HepG2 (cell line): ENCODE measurements at regions not wholly inside any gene's neighbourhood (a gene's known extent, or its start where the extent isn't known, plus 50 kb on each side); places are given as distances from the start of the nearest gene placed in this dataset.

Experiments
- SP5 ChIP-seq: IDR thresholded peaks from 2 replicates; pipeline ENCODE4 v1.6.1; 2016; ENCODE audit warnings: low read depth, borderline replicate concordance
- TEAD3 ChIP-seq: optimal IDR thresholded peaks from 2 replicates; pipeline ENCODE3; 2016; ENCODE audit warnings: borderline replicate concordance
- ZNF331 ChIP-seq: sonication (generic); formaldehyde crosslinking; IDR thresholded peaks from 2 replicates; pipeline ENCODE4 v1.4.0; 2020; ENCODE audit warnings: missing genetic modification reagents
- TF ChIP-seq, protein P1 (sequence below): sonication (generic); formaldehyde crosslinking; IDR thresholded peaks from 2 replicates; pipeline ENCODE4 v1.4.0; 2020; ENCODE audit warnings: missing genetic modification reagents
- TF ChIP-seq, protein P2 (sequence below): IDR thresholded peaks from 2 replicates; pipeline ENCODE4 v1.6.1; 2016; ENCODE audit warnings: low read depth
- TF ChIP-seq, protein P3 (sequence below): sonication (generic); formaldehyde crosslinking; IDR thresholded peaks from 2 replicates; pipeline ENCODE4 v1.5.1; 2020; ENCODE audit warnings: mild to moderate bottlenecking, missing genetic modification reagents, moderate library complexity

DNA sequence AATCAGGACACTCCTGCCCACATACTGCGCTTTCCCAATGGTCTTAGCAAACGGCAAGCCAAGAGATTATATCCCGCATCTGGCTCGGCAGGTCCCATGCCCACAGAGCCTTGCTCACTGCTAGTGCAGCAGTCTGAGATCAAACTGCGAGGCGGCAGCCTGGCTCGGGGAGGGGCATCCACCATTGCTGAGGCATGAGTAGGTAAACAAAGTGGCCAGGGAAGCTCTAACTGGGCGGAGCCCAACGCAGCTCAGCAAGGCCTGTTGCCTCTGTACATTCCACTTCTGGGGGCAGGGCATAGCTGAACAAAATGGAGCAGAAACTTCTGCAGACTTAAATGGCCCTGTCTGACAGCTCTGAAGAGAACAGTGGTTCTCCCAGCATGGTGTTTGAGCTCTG, 77.5 kb downstream of the ELAPOR2 start (continued):
- TF ChIP-seq, protein P1, sequence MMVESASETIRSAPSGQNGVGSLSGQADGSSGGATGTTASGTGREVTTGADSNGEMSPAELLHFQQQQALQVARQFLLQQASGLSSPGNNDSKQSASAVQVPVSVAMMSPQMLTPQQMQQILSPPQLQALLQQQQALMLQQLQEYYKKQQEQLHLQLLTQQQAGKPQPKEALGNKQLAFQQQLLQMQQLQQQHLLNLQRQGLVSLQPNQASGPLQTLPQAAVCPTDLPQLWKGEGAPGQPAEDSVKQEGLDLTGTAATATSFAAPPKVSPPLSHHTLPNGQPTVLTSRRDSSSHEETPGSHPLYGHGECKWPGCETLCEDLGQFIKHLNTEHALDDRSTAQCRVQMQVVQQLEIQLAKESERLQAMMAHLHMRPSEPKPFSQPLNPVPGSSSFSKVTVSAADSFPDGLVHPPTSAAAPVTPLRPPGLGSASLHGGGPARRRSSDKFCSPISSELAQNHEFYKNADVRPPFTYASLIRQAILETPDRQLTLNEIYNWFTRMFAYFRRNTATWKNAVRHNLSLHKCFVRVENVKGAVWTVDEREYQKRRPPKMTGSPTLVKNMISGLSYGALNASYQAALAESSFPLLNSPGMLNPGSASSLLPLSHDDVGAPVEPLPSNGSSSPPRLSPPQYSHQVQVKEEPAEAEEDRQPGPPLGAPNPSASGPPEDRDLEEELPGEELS (CRISPR knock-in tag): 0 out of 2 replicates have a peak, but pooled peaks have one; percentile 25
- TF ChIP-seq, protein P2, sequence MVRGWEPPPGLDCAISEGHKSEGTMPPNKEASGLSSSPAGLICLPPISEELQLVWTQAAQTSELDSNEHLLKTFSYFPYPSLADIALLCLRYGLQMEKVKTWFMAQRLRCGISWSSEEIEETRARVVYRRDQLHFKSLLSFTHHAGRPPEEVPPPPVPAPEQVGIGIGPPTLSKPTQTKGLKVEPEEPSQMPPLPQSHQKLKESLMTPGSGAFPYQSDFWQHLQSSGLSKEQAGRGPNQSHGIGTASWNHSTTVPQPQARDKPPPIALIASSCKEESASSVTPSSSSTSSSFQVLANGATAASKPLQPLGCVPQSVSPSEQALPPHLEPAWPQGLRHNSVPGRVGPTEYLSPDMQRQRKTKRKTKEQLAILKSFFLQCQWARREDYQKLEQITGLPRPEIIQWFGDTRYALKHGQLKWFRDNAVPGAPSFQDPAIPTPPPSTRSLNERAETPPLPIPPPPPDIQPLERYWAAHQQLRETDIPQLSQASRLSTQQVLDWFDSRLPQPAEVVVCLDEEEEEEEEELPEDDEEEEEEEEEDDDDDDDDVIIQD: 0 out of 2 replicates have a peak, but pooled peaks have one; percentile 31
- TF ChIP-seq SP5 (CRISPR knock-in tag) (peak; percentile 49; the same call in 1 of the 2 replicates), TEAD3 (peak; percentile 62), ZNF331 (CRISPR knock-in tag) (peak; percentile 80)
- TF ChIP-seq, protein P3, sequence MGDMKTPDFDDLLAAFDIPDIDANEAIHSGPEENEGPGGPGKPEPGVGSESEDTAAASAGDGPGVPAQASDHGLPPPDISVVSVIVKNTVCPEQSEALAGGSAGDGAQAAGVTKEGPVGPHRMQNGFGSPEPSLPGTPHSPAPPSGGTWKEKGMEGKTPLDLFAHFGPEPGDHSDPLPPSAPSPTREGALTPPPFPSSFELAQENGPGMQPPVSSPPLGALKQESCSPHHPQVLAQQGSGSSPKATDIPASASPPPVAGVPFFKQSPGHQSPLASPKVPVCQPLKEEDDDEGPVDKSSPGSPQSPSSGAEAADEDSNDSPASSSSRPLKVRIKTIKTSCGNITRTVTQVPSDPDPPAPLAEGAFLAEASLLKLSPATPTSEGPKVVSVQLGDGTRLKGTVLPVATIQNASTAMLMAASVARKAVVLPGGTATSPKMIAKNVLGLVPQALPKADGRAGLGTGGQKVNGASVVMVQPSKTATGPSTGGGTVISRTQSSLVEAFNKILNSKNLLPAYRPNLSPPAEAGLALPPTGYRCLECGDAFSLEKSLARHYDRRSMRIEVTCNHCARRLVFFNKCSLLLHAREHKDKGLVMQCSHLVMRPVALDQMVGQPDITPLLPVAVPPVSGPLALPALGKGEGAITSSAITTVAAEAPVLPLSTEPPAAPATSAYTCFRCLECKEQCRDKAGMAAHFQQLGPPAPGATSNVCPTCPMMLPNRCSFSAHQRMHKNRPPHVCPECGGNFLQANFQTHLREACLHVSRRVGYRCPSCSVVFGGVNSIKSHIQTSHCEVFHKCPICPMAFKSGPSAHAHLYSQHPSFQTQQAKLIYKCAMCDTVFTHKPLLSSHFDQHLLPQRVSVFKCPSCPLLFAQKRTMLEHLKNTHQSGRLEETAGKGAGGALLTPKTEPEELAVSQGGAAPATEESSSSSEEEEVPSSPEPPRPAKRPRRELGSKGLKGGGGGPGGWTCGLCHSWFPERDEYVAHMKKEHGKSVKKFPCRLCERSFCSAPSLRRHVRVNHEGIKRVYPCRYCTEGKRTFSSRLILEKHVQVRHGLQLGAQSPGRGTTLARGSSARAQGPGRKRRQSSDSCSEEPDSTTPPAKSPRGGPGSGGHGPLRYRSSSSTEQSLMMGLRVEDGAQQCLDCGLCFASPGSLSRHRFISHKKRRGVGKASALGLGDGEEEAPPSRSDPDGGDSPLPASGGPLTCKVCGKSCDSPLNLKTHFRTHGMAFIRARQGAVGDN (CRISPR knock-in tag): peak; percentile 55
